ENCODE measurements at regions not wholly inside any gene's neighbourhood (a gene's known extent, or its start where the extent isn't known, plus 50 kb on each side); places are given as distances from the start of the nearest gene placed in this dataset.

DNA sequence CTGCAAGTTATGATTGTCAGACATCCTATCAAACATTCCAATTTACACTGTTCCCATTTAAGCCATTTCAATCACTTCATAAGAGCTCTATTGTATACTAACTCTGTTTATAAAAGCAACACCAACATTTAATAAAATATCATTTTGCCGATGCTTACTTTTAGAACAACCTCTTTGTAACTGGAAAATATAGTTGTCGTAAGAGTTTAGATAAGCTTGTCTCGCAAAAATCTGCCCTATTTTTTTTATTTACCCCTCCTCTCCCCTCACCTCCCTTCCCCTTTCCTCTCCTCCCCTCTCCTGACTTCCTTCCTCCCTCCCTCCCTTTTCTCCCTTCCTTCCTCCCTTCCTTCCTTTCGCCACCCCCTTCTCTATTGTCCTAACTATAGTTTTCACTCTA lies 105.7 kb upstream of the PEX5L start:
- no peak overlapping the region for H3K4me3 ChIP-seq (ENCODE audit: low read length)
- TF ChIP-seq, protein P1, sequence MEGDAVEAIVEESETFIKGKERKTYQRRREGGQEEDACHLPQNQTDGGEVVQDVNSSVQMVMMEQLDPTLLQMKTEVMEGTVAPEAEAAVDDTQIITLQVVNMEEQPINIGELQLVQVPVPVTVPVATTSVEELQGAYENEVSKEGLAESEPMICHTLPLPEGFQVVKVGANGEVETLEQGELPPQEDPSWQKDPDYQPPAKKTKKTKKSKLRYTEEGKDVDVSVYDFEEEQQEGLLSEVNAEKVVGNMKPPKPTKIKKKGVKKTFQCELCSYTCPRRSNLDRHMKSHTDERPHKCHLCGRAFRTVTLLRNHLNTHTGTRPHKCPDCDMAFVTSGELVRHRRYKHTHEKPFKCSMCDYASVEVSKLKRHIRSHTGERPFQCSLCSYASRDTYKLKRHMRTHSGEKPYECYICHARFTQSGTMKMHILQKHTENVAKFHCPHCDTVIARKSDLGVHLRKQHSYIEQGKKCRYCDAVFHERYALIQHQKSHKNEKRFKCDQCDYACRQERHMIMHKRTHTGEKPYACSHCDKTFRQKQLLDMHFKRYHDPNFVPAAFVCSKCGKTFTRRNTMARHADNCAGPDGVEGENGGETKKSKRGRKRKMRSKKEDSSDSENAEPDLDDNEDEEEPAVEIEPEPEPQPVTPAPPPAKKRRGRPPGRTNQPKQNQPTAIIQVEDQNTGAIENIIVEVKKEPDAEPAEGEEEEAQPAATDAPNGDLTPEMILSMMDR (conservative IDR thresholded peaks at IDR 0.05; ENCODE audit: low read depth, low read length), result no peak
- no peak for DNase-seq (ENCODE audit: low read depth)

GRCh38 chr3:180161770-180162169 lies 125.0 kb upstream of the PEX5L start:
- TF ChIP-seq, protein P1 (conservative IDR thresholded peaks at IDR 0.05; ENCODE audit: low read depth, low read length), result no peak
- no peak overlapping the region for H3K4me3 ChIP-seq (ENCODE audit: low read length)
- DNase-seq (ENCODE audit: low read depth), result no peak

GRCh38 chr3:180175572-180175971 lies 138.8 kb upstream of the PEX5L start:
- TF ChIP-seq, protein P1 (conservative IDR thresholded peaks at IDR 0.05; ENCODE audit: low read depth, low read length), result no peak
- DNase-seq (ENCODE audit: low read depth), result no peak
- no peak overlapping the region for H3K4me3 ChIP-seq (ENCODE audit: low read length)

DNA sequence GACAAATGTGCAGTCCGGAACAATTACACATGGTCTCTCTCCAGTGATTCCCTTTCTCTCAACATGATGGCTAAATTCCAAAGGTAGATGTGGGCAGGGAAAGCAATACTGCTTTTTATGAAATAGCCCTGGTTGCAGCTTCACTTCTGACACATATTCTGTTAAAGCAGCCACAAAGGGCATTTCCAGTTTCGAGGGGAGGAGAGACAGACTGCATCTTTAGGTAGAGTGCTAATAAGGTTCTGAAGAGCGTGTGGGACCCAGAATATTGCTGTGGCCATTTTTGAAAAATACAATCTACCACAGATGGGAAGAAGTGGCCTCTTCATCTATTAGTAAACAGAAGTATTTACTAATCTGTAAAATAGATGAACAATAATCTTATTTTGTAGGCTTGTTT lies 139.3 kb upstream of the PEX5L start:
- TF ChIP-seq, protein P1 (conservative IDR thresholded peaks at IDR 0.05; ENCODE audit: low read depth, low read length), result no peak
- DNase-seq (ENCODE audit: low read depth), result no peak
- no peak overlapping the region for H3K4me3 ChIP-seq (ENCODE audit: low read length)

GRCh38 chr3:180177255-180177654 lies 140.5 kb upstream of the PEX5L start:
- TF ChIP-seq, protein P1 (conservative IDR thresholded peaks at IDR 0.05; ENCODE audit: low read depth, low read length), result no peak
- H3K4me3 ChIP-seq (ENCODE audit: low read length), result no peak overlapping the region
- DNase-seq (ENCODE audit: low read depth), result no peak

DNA sequence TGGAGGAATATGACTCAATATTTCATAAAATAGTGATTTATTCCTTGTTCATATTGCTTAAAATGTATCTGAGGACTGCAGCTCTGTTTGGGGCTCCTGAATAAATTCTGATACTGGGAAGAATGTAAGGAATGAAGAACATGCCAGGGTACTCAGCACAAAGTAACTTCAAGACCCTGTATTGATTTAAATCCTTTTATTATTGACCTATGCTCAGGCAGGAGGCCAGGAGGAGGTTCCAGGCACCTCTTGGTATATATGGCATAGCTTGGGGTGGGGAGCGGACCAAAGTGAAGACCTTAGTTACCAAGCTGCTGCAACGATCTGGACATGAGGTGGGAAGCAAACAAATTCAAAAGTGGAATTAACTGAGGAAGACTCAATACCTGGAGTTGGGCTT lies 142.8 kb upstream of the PEX5L start:
- no peak overlapping the region for H3K4me3 ChIP-seq (ENCODE audit: low read length)
- no peak for DNase-seq (ENCODE audit: low read depth)
- TF ChIP-seq, protein P1 (conservative IDR thresholded peaks at IDR 0.05; ENCODE audit: low read depth, low read length), result no peak

DNA sequence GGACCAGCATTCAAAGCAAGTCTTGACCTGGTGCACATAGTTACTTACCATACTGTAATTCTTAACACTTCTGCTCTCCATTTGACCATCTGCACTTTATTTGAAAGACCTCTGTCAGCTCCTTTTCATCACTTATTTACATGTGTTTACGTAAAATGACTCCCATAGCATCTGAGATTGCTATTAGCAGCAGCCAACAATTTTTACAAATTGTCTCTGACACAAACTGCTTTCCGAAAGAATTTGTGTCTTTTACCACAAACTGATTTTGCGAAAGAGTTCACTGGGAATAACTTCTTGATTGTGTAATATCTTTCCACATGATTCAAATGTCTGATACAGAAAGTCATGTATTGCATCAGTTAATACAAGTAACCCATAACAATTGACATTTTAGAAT lies 144.1 kb upstream of the PEX5L start:
- TF ChIP-seq, protein P1 (conservative IDR thresholded peaks at IDR 0.05; ENCODE audit: low read depth, low read length), result no peak
- no peak for DNase-seq (ENCODE audit: low read depth)
- H3K4me3 ChIP-seq (ENCODE audit: low read length), result no peak overlapping the region

Measured in retinal pigment epithelial cell (primary cell).